ENCODE measurements at regions not wholly inside any gene's neighbourhood (a gene's known extent, or its start where the extent isn't known, plus 50 kb on each side); places are given as distances from the start of the nearest gene placed in this dataset.
A peak's percentile ranks its signal among the peaks of the same experiment; 100 is the strongest.

GRCh38 chr12:54127538-54128259 is 61.1 kb downstream of the SMUG1 start:
- H3K27me3 ChIP-seq (ENCODE audit: control insufficient read depth, insufficient read depth, low read length) = peaks cover 100% of the 10 kb centered on the region
- no peaks in the 10 kb centered on the region for H3K9me3 ChIP-seq (ENCODE audit: control insufficient read depth, insufficient read depth, low read depth, low read length)
- no peaks in the 10 kb centered on the region for H3K36me3 ChIP-seq (ENCODE audit: control insufficient read depth, insufficient read depth, low read length)
- H3K4me3 ChIP-seq (ENCODE audit: low read depth, low read length) = peak overlapping the region; percentile 73
- H3K9ac ChIP-seq (ENCODE audit: low read length) = no peak overlapping the region
- H3K4me1 ChIP-seq (ENCODE audit: control insufficient read depth, insufficient read depth, low read length) = peaks cover 20% of the 10 kb centered on the region
- no peak overlapping the region for H3K27ac ChIP-seq (ENCODE audit: low read depth, low read length)

GRCh38 chr12:54128416-54128815 is 60.4 kb downstream of the SMUG1 start:
- peaks cover 100% of the 10 kb centered on the region for H3K27me3 ChIP-seq (ENCODE audit: control insufficient read depth, insufficient read depth, low read length)
- no peak overlapping the region for H3K4me3 ChIP-seq (ENCODE audit: low read depth, low read length)
- no peaks in the 10 kb centered on the region for H3K9me3 ChIP-seq (ENCODE audit: control insufficient read depth, insufficient read depth, low read depth, low read length)
- no peak overlapping the region for H3K9ac ChIP-seq (ENCODE audit: low read length)
- no peak overlapping the region for H3K27ac ChIP-seq (ENCODE audit: low read depth, low read length)
- H3K4me1 ChIP-seq (ENCODE audit: control insufficient read depth, insufficient read depth, low read length) = peaks cover 20% of the 10 kb centered on the region
- no peaks in the 10 kb centered on the region for H3K36me3 ChIP-seq (ENCODE audit: control insufficient read depth, insufficient read depth, low read length)

- Histone ChIP-seq H3K9ac (ENCODE audit: low read length) (no peak overlapping the region), H3K4me1 (ENCODE audit: control insufficient read depth, insufficient read depth, low read length) (peaks cover 20% of the 10 kb centered on the region), H3K9me3 (ENCODE audit: control insufficient read depth, insufficient read depth, low read depth, low read length) (no peaks in the 10 kb centered on the region), H3K27ac (ENCODE audit: low read depth, low read length) (no peak overlapping the region), H3K36me3 (ENCODE audit: control insufficient read depth, insufficient read depth, low read length) (no peaks in the 10 kb centered on the region), H3K4me3 (ENCODE audit: low read depth, low read length) (no peak overlapping the region), H3K27me3 (ENCODE audit: control insufficient read depth, insufficient read depth, low read length) (peaks cover 100% of the 10 kb centered on the region)
Observed at GRCh38 chr12:54129028-54129903, 59.5 kb downstream of the SMUG1 start.
